GM18861 (cell line): ENCODE measurements at regions not wholly inside any gene's neighbourhood (a gene's known extent, or its start where the extent isn't known, plus 50 kb on each side); places are given as distances from the start of the nearest gene placed in this dataset.
"Not testable (repeated sequence)": the region's sequence is repeated elsewhere in the genome, so short reads cannot be mapped to it uniquely, and the experiment has no call there.

Source experiments
- ATAC-seq: cut with Tn5 transposase; IDR thresholded peaks from one replicate; pipeline ENCODE4 v1.9.1; 2021; ENCODE audit not compliant: unreplicated experiment

DNA sequence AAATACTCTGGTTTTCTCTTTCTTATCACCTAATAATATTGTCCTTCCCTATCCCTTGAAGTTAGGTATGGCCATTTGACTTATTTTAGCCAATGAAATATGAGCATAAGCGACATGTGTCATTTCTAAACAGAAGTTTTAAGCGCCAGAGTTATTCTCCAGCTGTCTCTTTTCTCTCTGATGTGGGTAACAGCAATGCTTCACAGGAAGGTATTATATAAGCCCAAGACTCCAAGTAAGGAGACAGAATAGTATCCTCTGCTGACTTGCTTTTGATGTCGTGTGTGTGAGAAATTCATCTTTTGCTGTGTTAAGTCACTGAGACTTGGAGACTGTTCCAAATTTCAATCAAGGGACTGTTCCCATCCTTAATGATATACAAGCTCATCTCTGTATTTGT, 224.6 kb upstream of the NECTIN3 start:
- no peak for ATAC-seq

DNA sequence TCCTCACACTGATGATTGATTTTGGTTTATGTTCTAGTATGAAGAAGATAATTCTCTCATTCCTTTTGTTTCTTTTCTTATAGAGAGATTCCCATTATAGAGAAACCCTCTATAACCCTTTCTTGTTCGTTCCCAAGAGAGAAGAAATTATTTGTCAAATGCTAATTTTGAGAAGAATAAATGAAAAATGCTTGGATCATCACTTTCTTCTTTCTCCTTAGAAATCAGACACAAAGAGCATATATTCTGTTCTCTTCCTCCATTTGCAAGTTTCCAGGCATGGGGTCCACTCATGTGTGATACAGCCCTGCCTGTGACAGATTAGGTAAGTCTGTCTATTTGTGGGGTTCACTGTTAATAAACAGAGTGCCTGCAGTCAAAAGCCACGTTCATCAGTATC, 222.6 kb upstream of the NECTIN3 start:
- ATAC-seq = no peak

DNA sequence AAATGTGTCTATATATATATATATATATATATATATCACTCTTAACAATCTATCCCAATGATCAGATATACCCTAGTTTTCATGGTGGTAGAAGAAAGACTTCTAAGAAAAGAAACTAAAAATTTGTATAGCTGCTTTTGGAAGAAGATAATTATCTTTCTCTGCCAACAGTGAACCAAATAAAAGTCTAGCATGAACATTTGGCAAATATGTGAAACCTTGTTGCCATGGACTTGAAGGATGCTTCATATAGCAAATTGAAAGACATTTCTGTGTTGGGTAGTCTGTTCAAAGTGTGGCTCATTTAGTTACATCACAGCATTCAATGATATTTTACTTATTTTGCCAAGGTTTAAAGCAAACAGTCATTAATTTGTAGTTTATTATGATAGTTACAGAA, 219.9 kb upstream of the NECTIN3 start:
- ATAC-seq = no peak

DNA sequence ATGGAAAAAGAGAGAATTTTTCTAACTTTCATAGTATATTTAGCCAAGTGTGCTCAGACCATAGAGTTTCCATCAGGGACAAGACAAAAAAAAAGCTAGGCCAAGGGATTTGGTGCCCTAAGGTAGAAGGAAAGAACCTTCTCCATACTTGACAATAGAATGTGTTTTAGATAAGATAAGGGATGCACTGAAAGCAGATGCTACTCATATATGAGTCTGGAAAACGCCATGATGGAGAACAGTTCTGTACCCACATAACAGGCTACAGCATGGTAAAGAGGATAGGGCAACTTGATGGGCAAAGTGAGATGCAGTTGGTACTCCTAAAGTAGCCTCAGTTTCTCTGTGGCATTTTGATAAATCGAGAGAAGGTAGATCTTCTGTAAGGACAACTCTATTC, 216.4 kb upstream of the NECTIN3 start:
- ATAC-seq = no peak

DNA sequence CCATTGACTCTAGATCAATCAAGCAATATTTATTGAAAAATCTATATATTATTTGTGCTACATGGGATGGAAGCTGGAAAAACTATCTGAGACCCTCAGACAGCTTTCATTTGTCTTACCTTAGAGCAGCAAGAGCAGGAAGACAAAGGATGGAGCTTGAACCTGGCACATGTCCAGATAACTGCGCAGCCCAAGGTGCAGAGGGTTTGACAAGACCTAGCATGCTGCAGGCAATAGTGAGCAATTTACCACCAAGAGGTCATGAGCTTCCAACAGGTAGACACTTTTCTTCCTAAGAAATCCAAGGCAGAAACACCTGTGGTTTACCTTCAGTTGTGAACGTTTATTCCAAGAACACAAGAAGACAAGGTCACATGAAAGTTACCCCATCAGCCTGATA, 214.7 kb upstream of the NECTIN3 start:
- no peak for ATAC-seq

DNA sequence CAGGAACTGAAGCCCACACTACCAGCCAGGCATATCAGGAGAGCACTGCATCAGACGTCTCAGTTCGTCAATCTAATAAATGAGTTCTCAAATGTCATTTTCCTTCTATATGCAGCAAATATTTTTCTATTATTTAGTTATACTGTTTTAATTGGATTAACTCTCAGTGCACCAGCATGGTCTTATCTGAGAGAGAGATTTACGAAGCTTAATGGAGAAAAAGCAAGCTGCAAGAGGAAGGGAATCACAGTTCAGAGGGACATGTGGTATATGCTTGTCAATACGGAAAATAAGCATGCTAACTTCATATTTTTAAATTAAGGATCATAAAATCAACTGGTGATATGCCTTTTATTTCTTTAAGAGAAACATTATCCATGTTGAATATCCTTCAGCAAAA, 213.1 kb upstream of the NECTIN3 start:
- no peak for ATAC-seq

DNA sequence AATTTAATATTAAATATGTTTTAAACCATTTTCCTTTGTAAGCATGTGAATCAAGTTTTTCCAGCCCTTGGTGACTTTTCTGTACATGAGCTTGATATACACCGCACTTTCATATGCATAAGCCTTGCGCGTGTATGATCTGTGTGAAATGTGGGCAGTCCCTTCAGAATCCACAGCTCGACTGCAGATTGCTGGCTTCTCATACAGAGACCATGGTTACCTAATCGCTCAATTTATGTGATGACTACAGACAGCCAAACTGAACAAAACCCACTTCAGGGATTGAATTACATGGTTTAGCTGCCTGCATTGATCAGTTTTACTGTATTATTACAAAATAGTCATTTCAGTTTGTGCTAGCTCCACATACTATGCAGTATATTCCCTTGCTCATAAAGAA, 212.3 kb upstream of the NECTIN3 start:
- ATAC-seq = no peak

DNA sequence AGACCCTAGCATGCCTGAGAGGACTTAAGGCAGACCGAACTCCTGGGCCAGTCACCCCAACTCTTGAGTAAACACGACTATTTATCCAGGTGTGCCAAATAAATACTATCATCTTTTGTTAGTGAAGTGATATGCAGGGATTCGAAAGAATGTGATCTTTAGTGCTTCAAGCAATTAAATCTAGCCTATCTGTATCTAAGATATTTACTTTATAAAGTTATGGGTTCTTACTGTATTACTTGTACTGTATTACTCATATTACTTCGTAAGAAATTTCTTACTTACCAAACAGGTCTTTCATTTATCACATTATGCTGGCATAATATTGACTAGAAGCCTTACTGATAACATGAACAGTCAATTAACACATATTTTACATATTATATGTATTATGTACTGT, 211.6 kb upstream of the NECTIN3 start:
- no peak for ATAC-seq

DNA sequence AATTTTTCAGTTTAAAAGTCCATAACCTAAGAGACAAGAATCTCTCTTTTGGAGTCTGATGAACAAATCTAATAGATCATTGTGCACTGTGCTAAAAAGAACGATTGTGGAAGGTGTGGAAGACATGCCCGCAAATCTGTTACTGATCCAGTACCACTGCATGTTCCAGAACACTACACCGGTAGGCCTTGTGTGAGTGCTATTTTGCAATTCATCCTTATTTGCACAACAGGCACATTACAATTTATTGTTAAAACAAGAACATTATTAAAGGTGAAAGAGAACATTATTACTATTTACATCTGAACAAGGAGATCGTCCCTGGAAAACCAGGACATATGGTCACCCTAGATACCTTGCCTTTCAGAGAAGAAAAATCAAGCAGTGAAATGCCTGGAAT, 205.7 kb upstream of the NECTIN3 start:
- no peak for ATAC-seq

DNA sequence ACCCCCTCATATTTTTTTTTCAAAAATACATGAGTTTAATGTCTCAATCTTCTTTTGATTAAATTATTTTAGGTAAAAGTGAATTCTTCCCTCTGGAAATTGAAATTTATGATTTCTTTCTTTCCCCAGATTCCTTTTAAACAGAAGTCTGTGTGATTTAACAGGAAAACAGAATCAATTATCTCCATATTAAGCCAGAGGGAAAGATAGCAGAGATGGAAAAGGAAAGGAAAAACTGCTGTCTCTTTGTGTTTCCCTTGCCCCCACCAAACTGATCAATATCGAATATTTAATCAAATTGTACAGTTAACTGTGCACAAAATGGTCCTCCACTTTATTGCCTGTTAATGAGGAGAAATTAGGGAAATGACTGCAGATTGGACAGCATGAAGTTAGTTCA, 203.5 kb upstream of the NECTIN3 start:
- no peak for ATAC-seq

DNA sequence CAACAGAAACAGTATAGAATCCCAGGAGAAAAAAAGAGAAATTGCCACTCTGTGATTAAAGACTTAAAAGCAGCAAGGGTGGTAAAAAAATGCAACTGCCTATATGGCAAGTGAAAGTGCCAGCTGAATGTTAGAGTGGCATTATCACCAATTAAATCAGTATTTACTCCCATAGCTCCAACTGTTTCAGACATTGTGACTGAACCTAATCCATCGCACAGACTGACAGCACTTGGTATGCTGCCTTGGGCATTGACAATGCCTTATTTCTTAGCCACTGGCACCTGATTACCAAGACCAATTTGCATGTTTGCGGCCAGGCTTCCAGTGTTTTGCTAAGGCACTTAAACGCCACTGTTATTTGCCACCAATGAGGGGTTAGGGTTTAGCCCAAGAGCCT, 201.9 kb upstream of the NECTIN3 start:
- ATAC-seq = no peak

DNA sequence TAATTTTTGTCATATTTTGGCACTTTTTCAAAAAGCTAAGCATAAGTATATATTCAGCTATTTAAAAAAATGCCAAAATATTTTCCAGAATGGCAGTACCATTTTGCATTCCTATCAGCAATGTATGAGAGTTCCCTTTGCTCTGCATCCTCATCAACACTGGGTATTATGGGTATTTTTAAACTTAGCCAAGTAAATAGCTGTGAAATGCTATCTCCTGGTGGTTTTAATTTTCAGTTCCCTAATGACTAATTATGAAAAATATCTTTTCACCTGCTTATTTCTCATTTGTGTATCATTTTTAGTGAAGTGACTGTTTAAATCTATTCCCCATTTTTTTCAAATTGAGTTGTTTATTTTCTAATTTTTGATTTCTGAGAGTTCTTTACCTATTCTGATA, 199.7 kb upstream of the NECTIN3 start:
- no peak for ATAC-seq

DNA sequence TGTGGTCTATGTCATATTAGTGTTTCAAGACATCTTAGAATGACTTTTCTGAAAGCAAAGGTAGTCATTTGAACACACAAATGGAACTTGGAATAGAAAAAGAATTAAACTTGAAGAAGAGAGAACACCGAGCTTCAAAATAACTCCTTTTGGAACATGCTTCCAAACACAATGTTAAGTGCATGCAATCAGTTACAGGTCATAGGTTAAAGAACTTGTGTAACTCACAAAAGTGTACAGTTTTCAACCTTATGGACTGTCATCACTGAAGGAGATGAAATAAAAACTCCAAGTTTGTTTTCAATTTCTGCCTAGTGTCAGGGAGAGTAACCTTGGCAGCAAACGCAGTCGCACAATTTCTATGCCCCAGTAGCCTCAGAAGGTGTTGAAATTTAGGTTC, 192.9 kb upstream of the NECTIN3 start:
- no peak for ATAC-seq

DNA sequence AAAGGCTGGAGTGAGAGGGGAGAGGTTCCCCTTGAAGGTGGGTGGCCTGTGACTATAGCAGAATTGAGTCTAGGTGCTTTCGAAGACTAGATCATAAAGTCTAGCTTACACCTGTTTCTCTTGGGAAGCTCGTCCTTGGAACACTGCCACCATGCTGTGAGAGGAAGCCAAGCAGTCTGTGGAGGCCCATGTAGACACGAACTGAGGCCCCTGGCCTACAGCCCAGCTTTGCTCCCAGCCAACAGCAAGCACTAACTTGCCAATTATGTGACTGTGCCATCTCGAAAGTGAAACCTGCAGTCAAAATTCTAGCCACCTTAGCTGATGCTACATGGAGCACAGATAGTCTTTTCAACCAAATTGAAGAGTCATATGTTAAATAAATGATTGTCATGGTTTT, 190.5 kb upstream of the NECTIN3 start:
- peak; percentile 76 for ATAC-seq

DNA sequence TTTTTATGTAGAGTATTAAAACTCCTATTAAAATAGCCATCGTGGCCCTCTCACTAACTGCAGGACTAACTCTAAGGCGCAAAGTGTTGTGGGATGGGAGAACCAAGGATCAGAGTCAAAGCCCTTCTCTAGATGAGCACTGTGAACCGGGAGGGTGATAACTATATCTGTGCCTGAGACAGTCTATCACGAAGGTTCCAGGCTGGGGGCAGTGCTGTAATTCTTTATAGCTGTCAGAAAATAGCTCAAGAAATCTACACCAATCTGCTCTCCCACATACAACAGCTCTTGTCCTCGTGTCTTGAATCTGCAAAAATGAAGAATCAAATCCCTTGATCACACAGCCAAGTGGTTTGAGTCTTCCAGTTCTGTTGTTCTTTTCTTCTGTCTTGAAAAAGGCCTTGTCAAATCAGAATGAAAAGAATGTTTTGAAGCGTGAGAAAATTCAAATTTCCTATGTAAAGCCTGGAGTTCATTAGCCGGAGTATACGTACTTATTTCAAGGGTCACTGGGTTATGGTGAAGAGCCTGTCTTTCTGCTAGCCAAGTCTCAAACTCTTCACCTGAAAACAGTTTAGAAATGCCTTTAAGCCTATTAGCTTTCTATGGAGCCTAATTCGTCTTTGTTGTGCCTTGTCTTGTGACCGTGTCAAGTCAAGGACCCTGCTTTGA, 185.3 kb upstream of the NECTIN3 start:
- ATAC-seq = no peak

DNA sequence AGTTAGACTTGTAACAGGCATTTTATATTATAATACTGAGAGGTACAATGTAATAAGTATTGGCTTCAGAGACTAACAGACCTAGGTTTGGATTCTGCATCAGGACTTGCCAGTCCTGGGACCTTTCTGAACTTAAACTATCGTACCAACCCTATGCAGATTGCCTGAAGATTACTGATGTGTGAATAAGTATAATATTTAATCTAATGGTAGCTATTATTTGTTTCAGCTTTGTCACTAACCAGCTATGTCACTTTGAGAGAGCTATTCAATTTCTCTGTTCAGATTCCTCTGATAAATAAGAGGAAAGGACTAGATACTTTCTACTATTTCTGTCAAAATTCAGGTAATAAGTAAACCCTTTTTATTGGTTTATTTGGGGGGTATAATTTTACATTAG, 184.4 kb upstream of the NECTIN3 start:
- no peak for ATAC-seq

DNA sequence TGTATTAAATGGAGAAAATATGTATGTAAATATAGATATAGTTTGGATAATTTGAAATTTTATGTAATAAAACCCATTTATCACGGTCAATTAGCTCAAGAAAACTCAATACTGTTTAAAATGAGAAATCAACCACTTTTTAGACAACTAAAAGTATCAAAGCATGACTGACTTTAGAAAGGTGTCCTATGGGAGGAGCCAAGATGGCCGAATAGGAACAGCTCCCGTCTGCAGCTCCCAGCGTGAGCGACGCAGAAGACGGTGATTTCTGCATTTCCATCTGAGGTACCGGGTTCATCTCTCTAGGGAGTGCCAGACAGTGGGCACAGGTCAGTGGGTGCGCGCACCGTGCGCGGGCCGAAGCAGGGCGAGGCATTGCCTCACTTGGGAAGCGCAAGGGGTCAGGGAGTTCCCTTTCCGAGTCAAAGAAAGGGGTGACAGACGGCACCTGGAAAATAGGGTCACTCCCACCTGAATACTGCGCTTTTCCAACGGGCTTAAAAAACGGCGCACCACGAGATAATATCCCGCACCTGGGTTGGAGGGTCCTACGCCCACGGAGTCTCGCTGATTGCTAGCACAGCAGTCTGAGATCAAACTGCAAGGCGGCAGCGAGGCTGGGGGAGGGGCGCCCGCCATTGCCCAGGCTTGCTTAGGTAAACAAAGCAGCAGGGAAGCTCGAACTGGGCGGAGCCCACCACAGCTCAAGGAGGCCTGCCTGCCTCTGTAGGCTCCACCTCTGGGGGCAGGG, 182.8 kb upstream of the NECTIN3 start:
- ATAC-seq = not testable (repeated sequence)

DNA sequence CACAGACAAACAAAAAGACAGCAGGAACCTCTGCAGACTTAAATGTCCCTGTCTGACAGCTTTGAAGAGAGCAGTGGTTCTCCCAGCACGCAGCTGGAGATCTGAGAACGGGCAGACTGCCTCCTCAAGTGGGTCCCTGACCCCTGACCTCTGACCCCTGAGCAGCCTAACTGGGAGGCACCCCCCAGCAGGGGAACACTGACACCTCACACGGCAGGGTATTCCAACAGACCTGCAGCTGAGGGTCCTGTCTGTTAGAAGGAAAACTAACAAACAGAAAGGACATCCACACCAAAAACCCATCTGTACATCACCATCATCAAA, 182.3 kb upstream of the NECTIN3 start:
- ATAC-seq = not testable (repeated sequence)

DNA sequence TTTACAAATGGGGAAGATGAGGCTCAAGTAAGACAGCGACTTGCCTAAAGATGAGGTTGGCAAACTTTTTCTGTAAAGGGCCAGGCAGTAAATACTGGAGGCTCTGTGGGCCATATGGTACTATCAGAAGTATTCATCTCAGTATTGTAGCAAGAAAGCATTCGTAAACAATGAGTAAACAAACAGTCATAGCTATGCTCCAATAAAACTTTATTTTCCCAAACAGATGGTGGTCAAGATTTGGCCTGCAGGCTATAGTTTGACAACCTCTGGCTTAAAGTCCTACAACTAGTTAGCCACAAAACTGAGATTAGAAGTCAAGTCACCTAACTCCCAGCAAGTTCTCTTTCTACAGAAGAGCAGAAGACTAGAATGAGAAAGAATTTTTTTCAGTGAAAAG, 177.0 kb upstream of the NECTIN3 start:
- ATAC-seq = no peak

DNA sequence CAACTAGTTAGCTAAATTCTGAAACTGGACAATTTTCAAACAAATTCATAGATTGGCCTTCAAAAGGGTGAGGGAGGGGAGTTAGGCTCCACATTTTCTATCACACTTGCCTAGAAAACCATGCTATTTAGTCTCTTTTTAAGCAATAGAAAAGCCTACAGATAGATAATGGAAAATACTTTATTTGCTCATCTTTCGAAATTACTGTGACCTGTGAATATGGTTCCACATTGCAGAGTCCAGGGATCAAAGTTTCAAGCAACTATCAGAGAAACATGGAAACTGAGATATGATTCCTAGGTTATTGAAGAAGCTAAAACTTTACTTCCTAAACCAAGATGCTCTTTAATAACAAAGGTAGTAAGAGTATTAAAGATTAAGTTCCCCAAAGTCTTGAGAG, 176.6 kb upstream of the NECTIN3 start:
- no peak for ATAC-seq

DNA sequence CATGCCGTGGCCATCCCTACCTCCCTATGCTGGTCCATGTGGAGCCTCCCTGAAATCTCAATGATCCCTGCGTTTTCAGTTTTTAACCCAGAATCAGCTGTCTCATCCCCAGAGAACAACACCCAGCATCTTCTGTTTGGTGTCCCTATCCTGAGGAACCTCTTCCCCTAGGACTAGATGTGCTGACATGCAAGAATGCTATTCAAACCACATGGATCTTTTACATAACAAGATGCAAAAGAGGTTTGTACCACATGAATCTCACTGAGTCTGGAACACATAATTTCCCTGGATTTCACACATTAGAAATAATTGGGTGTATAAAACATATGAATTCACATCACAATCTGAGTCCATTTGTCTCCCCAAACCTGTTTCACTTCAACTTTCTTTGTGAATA, 174.6 kb upstream of the NECTIN3 start:
- no peak for ATAC-seq

DNA sequence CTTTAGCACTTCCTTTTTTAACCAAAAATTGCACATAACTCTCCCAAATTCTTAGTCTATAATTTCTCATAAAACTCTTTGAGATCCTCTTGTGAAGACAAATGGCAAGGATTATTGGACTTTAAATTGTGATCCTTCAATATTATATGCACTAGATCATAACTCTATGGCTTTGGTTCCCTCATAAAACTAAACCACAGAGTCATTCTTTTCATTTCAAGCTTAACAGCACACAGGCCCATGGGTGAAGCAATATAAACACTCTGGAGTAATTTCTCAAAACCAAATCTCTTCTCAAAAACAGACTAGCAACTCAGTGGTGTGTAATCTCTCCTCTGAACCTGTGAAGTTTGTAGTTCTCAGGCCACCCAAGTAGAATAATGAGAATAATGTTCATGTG, 171.0 kb upstream of the NECTIN3 start:
- ATAC-seq = no peak

DNA sequence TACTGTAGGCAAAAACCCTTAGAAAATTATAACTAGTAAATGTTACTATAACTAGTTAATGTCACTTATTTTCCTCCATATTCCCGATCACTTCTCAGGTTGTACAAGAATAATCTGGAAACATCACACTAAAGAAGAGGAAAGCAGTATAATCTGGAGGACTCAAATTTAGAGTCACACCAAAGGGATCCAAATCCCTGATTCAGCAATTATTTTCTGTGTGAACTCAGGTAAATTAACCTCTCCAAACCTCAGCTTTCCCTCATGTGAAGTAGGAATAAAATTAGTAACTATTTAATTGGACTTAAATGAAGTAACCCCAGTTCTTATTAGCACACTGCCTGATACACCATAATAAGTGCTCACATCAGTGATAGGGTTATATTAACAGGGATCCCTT, 170.1 kb upstream of the NECTIN3 start:
- no peak for ATAC-seq
